ENCODE measurements at regions not wholly inside any gene's neighbourhood (a gene's known extent, or its start where the extent isn't known, plus 50 kb on each side); places are given as distances from the start of the nearest gene placed in this dataset.

- BruUV-seq (replicated peaks), result no TSS peak
- ChIA-PET RAD21 (ENCODE audit: unreplicated experiment) (no interaction called here), SMC1A (ENCODE audit: uncharacterized antibody, unreplicated experiment) (no interaction called here), POLR2A (no interaction called here), CTCF (interaction anchor here (0.7 kb wide), 1 partner anchor 43 kb away, joined by 3 read pairs; no protein-coding TSS in a partner anchor)
- H3K9ac ChIP-seq (ENCODE audit: control insufficient read depth, insufficient read depth, low read length), result no peak overlapping the region
- no peak overlapping the region for H2AFZ ChIP-seq (ENCODE audit: control insufficient read depth, low read depth, low read length)
- H4K20me1 ChIP-seq (ENCODE audit: control insufficient read depth, insufficient read depth), result no peaks in the 10 kb centered on the region
- no peak for TF ChIP-seq TBL1XR1 (IDR thresholded peaks at IDR 0.05; ENCODE audit: low read depth, low read length)
- no peak for TF ChIP-seq POLR2AphosphoS5 (IDR thresholded peaks at IDR 0.05; ENCODE audit: low read length)
- no peak for TF ChIP-seq REST (IDR thresholded peaks at IDR 0.05; ENCODE audit: low read depth, low read length)
- no peak for TF ChIP-seq HDGF (IDR thresholded peaks at IDR 0.05)
- TF ChIP-seq MXI1 (IDR thresholded peaks at IDR 0.05; ENCODE audit: low read depth, low read length), result no peak
- TF ChIP-seq RELB (IDR thresholded peaks at IDR 0.05; ENCODE audit: low read depth), result no peak
- TF ChIP-seq RFX5 (IDR thresholded peaks at IDR 0.05; ENCODE audit: low read depth, low read length), result no peak
- no peak for TF ChIP-seq RELA (IDR thresholded peaks at IDR 0.05; ENCODE audit: borderline replicate concordance, partially characterized antibody)
- TF ChIP-seq JUND (IDR thresholded peaks at IDR 0.05; ENCODE audit: low read depth, low read length), result no peak
- no peak for TF ChIP-seq TAF1 (IDR thresholded peaks at IDR 0.05; ENCODE audit: borderline replicate concordance, low read depth, low read length)
- TF ChIP-seq JUNB (IDR thresholded peaks at IDR 0.05), result no peak
- TF ChIP-seq PKNOX1 (IDR thresholded peaks at IDR 0.05), result no peak
- TF ChIP-seq ZNF24 (IDR thresholded peaks at IDR 0.05), result no peak
- TF ChIP-seq CHD4 (IDR thresholded peaks at IDR 0.05), result no peak
- TF ChIP-seq IRF4 (IDR thresholded peaks at IDR 0.05; ENCODE audit: low read depth, low read length), result no peak
- TF ChIP-seq ATF7 (IDR thresholded peaks at IDR 0.05; ENCODE audit: low read depth), result no peak
- TF ChIP-seq YBX1 (IDR thresholded peaks at IDR 0.05), result no peak
- TF ChIP-seq ZBED1 (IDR thresholded peaks at IDR 0.05; ENCODE audit: borderline replicate concordance), result no peak
- TF ChIP-seq ZNF217 (IDR thresholded peaks at IDR 0.05), result no peak
- TF ChIP-seq NFXL1 (IDR thresholded peaks at IDR 0.05; ENCODE audit: borderline replicate concordance), result no peak
- no peak for DNase-seq (ENCODE audit: low read depth, low spot score)
- H3K27ac ChIP-seq (ENCODE audit: control insufficient read depth, insufficient read depth), result no peak overlapping the region
- H3K4me1 ChIP-seq (ENCODE audit: control insufficient read depth, insufficient read depth, low read length), result no peaks in the 10 kb centered on the region
- no peaks in the 10 kb centered on the region for H3K27me3 ChIP-seq (replicated peaks in 1 of 2; ENCODE audit: control insufficient read depth in 2 of 2, insufficient read depth in 2 of 2, low read length in 1 of 2)
- in situ Hi-C loops (cut with MboI), result no loop called here
- no peak for FAIRE-seq
- H3K9me3 ChIP-seq (replicated peaks; ENCODE audit: control insufficient read depth, insufficient read depth, low read length), result no peaks in the 10 kb centered on the region; the same call in 2 of the 3 replicates
- 52% methylated on average over 12 of the region's 13 CpGs for WGBS (ENCODE audit: insufficient coverage, insufficient replicate concordance, low lambda C conversion rate, missing lambda C conversion rate)
- H3K36me3 ChIP-seq (ENCODE audit: control insufficient read depth in 2 of 2, insufficient read depth in 2 of 2, low read length in 1 of 2), result no peaks in the 10 kb centered on the region
- ATAC-seq, result no peak
- no peaks in the 10 kb centered on the region for H3K79me2 ChIP-seq (ENCODE audit: control insufficient read depth, insufficient read depth, low read length)
- no peak overlapping the region for H3K4me2 ChIP-seq (ENCODE audit: control insufficient read depth, insufficient read depth)
- H3K4me3 ChIP-seq, result no peak overlapping the region
- intact Hi-C loops (cut with micrococcal nuclease; ENCODE audit: unreplicated experiment), result no loop called here
Measured at GRCh38 chr1:5690898-5691297, 301.3 kb downstream of the NPHP4 start.
